GM18498 (cell line): ENCODE measurements at regions not wholly inside any gene's neighbourhood (a gene's known extent, or its start where the extent isn't known, plus 50 kb on each side); places are given as distances from the start of the nearest gene placed in this dataset.

Experiments
- ATAC-seq: cut with Tn5 transposase; IDR thresholded peaks from one replicate; pipeline ENCODE4 v1.9.1; 2021; ENCODE audit warnings: mild to moderate bottlenecking, moderate library complexity; ENCODE audit not compliant: unreplicated experiment

- ATAC-seq = no peak
These were observed 119.8 kb upstream of the TLE3 start for GRCh38 chr15:70217226-70218160.

GRCh38 chr15:70215951-70216350 is 118.2 kb upstream of the TLE3 start:
- no peak for ATAC-seq

- no peak for ATAC-seq
These were observed 117.4 kb upstream of the TLE3 start for GRCh38 chr15:70214941-70215635.

GRCh38 chr15:70214276-70214675 is 116.6 kb upstream of the TLE3 start:
- ATAC-seq = no peak

GRCh38 chr15:70213794-70214193 is 116.1 kb upstream of the TLE3 start:
- no peak for ATAC-seq

GRCh38 chr15:70212963-70213315 is 115.2 kb upstream of the TLE3 start:
- no peak for ATAC-seq

GRCh38 chr15:70212286-70212962 is 114.7 kb upstream of the TLE3 start:
- no peak for ATAC-seq

GRCh38 chr15:70210528-70210927 is 112.8 kb upstream of the TLE3 start:
- no peak for ATAC-seq

GRCh38 chr15:70210076-70210475 is 112.4 kb upstream of the TLE3 start:
- no peak for ATAC-seq

- ATAC-seq = no peak
These were observed 111.8 kb upstream of the TLE3 start for GRCh38 chr15:70209499-70209898.

GRCh38 chr15:70208332-70208731 is 110.6 kb upstream of the TLE3 start:
- ATAC-seq = no peak

- no peak for ATAC-seq
These were observed 109.0 kb upstream of the TLE3 start for GRCh38 chr15:70206668-70207067.

- ATAC-seq = no peak
These were observed 106.9 kb upstream of the TLE3 start for GRCh38 chr15:70204652-70205051.

- ATAC-seq = no peak
These were observed 106.4 kb upstream of the TLE3 start for GRCh38 chr15:70203981-70204560.

GRCh38 chr15:70202756-70203155 is 105.0 kb upstream of the TLE3 start:
- ATAC-seq = no peak

GRCh38 chr15:70201425-70201775 is 103.7 kb upstream of the TLE3 start:
- no peak for ATAC-seq

- ATAC-seq = no peak
These were observed 103.1 kb upstream of the TLE3 start for GRCh38 chr15:70200511-70201424.

- no peak for ATAC-seq
These were observed 102.1 kb upstream of the TLE3 start for GRCh38 chr15:70199540-70200410.

- no peak for ATAC-seq
These were observed 101.4 kb upstream of the TLE3 start for GRCh38 chr15:70199124-70199482.
